GM19025 (cell line): ENCODE measurements at regions not wholly inside any gene's neighbourhood (a gene's known extent, or its start where the extent isn't known, plus 50 kb on each side); places are given as distances from the start of the nearest gene placed in this dataset.

Source experiments
- ATAC-seq: cut with Tn5 transposase; IDR thresholded peaks from one replicate; pipeline ENCODE4 v1.9.1; 2021; ENCODE audit warnings: mild to moderate bottlenecking, low read depth, moderate library complexity; ENCODE audit not compliant: unreplicated experiment

- no peak for ATAC-seq
Observed at GRCh38 chr2:23153484-23153883, 231.5 kb upstream of the KLHL29 start.

GRCh38 chr2:23155022-23155421, 230.0 kb upstream of the KLHL29 start:
- ATAC-seq: no peak

DNA sequence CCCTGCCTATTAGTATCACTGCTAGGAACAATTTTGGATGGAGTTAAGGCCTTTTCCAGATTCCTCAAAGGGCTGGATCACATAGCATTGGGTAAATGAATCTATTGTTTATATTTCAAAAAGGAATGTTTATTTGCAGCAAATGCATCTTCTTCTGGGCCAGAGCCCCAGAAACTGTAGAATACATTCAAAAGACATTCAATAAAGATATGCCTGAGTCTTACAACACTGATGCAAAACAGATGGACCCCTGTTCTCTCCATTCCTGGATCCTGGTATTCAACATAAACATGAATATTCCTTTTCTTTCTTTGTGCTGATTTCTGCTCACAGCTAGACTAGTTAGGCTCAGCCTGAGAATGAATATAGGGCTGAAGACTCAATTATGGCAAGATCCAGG, 227.2 kb upstream of the KLHL29 start:
- no peak for ATAC-seq

DNA sequence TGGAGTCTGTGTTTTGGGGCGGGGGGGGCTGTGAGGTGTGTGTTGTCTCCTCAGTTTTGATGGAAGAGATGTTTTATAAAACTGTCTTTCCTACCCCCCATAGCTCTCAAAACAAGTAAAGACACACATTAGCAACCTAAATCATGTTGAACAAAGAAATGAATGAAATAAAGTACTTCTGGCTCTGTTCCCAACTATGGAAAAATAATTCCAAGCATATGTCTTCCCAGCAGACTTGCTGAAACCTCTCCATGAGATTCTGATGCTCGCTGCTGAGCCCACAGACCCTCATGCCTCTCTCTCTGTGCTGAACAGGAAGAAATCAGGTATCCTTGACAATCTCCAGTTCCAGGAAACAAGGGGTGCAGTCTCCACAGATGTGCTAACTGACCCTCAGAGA, 226.7 kb upstream of the KLHL29 start:
- no peak for ATAC-seq

DNA sequence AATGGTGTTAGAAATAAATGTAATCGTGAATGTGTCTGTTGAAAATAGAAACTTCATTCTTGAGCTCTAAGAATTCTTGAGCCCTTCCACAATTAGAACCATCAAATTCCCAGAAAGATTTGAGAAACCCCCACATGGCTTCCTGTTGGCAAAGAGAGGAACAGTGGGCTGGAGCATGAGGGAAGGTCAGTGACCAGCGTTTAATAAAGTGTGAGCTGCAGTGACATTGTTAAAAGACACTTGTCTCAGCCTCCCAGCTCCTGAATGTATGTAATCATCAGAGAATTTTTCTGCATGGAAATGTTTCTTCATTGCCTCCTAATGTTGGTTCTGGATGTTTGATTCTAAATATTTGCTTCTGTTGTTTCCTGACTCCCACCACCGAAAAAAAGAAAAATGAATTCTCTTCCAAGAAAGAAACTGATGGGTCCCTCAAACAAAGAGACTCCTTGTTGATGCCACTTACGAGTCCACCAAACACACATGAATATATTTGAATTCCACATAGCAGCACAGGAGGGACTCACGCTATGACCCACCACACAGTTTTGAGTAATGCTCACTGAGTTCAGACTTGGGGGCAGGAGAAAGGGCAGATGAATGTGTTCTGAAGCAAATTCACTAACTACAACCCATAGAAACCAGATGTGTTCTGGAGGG, 225.1 kb upstream of the KLHL29 start:
- no peak for ATAC-seq

DNA sequence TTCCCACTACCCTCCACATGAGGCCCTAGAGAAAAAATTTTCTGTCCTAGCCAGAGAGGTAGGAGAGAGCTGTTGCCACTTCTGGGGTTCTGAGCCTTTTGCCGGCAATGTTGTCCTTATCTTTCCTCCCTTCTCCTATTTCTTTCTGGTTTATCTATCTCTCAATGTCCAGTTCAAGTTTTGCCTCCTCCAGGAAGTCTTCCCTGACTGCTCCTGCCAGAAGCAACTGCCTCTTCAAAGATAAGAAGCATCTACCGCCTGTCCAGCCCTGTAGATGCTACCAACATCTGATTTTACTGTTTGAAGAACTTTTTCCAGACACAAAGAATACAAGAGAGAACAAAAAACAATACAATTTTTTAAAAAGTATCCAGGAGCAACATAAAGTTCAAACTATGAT, 220.8 kb upstream of the KLHL29 start:
- no peak for ATAC-seq

- no peak for ATAC-seq
Observed at GRCh38 chr2:23169896-23170295, 215.1 kb upstream of the KLHL29 start.

DNA sequence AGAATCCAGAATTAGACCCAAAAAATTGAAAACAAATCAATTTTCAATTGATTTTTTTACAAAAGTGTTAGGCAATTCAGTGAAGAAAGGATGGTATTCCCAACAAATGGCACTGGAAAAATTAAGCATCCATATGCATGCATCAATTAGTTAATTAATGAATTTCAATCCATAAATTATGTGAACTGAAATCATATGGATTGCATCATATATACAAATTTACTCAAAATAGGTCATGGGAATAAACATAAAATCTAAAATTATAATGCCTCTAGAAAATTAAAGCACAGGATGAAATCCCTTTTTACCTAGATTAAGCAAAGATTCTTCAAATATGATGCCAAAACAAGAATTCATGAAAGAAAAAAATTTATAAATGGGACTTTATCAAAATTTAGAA, 213.9 kb upstream of the KLHL29 start:
- no peak for ATAC-seq

DNA sequence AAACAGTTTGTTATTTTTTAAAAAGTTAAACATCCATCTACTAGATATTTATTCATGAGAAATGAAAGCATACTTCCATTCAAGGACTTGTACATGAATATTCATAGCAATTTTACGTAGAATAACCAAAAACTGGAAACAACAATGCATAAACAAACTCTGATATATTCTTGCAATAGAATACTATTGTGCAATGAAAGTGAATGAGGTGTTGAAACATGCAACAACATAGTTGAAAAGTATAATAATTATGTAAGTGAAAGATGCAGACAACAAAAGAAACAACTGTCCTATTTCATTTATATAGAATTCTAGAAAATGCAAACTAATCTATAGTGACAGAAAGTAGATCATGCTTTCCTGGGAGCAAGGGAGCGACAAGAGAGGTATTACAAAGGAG, 206.6 kb upstream of the KLHL29 start:
- ATAC-seq: no peak

- no peak for ATAC-seq
Observed at GRCh38 chr2:23183733-23184132, 201.2 kb upstream of the KLHL29 start.

DNA sequence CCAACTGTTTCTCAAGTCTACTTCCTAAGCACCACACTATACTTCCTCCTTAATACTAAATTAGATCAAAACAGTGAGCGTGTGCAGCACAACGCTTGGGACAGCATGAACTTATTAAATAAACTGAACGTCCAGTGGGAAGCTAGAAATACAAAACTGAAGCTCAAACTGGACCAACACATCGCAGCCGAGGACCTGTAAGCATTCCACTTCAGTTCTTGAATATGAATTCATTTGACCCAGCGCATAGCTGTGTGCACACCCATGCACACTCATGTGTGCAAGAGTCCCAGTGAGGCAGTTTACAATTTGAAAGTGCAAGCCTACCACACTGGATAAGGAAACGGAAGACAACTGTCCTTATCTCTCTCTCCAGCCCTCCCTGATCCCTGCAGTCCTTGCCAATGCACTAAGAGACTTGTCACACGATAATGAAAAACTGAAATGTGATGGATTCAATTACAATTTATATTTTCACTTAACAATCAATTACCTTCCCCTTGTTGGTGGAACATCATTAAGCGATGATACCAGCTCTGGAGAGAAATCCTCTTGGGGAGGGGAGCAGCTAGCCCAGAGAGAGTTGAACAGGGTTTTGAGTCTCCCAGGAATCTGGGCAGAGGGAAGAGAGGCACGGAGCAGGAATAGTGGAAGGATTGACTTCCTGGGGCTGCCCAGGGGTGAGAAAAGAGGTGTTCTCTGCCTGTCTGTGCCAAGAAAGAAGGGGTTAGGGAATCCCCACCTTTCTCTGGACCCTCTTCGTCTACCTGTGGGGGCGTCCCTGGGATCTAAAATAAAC, 186.5 kb upstream of the KLHL29 start:
- no peak for ATAC-seq

GRCh38 chr2:23199115-23199918, 185.7 kb upstream of the KLHL29 start:
- no peak for ATAC-seq

- ATAC-seq: no peak
Observed at GRCh38 chr2:23200068-23200786, 184.8 kb upstream of the KLHL29 start.

- ATAC-seq: no peak
Observed at GRCh38 chr2:23200787-23201114, 184.2 kb upstream of the KLHL29 start.

GRCh38 chr2:23203383-23203782, 181.6 kb upstream of the KLHL29 start:
- ATAC-seq: no peak

DNA sequence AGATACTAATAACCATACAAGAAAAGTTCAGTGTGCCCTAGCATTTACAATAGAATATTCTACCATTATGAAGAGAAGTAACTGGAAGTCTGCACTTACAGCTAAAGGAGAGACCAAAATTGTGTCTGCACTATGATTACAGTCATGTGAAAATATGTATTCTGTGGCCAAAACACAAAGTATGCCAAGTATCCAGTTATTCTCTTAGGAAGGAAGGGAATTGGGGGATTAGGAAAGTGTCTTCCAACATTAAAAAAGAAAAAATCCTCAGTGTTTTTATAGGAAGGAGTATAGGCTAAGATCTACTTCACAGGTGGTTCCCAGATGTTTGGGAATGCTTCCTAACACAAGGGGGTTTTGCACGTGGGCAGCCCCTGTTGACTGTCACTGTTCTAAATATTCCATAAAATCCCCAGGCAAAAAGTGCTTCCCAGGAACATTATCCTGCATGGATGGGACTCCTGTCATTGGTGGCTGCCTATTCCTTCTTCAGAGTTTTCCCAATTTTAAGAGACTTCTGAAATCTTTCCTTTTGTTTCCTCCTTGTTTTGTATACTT, 180.2 kb upstream of the KLHL29 start:
- ATAC-seq: no peak

GRCh38 chr2:23206650-23207049, 178.3 kb upstream of the KLHL29 start:
- ATAC-seq: no peak

- ATAC-seq: no peak
Observed at GRCh38 chr2:23207871-23208270, 177.1 kb upstream of the KLHL29 start.

GRCh38 chr2:23208339-23208738, 176.6 kb upstream of the KLHL29 start:
- ATAC-seq: no peak

DNA sequence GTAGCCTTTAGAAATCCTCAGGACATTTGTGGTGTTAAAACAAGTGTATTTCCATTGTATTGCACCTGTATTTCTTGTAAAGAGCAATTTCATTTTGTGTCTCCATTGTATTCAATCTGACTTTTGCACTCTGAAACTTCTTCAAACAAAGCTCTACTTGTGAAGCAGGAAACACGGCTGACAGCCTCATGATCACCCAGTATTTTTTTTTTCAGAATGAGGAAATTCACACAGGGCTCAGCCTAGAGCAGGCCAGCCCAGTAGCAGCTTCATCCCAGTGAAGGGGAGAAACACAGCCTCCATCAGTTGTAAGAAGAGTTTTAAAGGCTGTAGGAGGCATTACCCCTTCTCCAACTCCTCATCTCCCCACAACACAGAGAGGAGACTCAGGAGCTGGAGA, 175.9 kb upstream of the KLHL29 start:
- no peak for ATAC-seq
